ENCODE measurements at regions not wholly inside any gene's neighbourhood (a gene's known extent, or its start where the extent isn't known, plus 50 kb on each side); places are given as distances from the start of the nearest gene placed in this dataset.
"Not testable (repeated sequence)": the region's sequence is repeated elsewhere in the genome, so short reads cannot be mapped to it uniquely, and the experiment has no call there.

- Mint-ChIP-seq H3K36me3 (no peaks in the 10 kb centered on the region), H3K27ac (no peak overlapping the region), H3K4me3 (no peak overlapping the region), H3K4me1 (ENCODE audit: unreplicated experiment) (no peaks in the 10 kb centered on the region), H3K9me3 (peaks cover 6% of the 10 kb centered on the region), H3K27me3 (no peaks in the 10 kb centered on the region)
- DNase-seq (ENCODE audit: extremely low spot score, unreplicated experiment): no peak
- TF ChIP-seq CTCF (conservative IDR thresholded peaks at IDR 0.05): no peak
These were observed 234.5 kb downstream of the PLA2G4A start for GRCh38 chr1:187063271-187063670.

GRCh38 chr1:187067160-187067559 is 238.4 kb downstream of the PLA2G4A start:
- Mint-ChIP-seq H3K27me3 (no peaks in the 10 kb centered on the region), H3K27ac (no peak overlapping the region)

GRCh38 chr1:187070076-187070475 is 241.3 kb downstream of the PLA2G4A start:
- no peak for TF ChIP-seq CTCF (conservative IDR thresholded peaks at IDR 0.05)
- Mint-ChIP-seq H3K9me3 (no peaks in the 10 kb centered on the region), H3K4me1 (ENCODE audit: unreplicated experiment) (no peaks in the 10 kb centered on the region), H3K36me3 (no peaks in the 10 kb centered on the region), H3K27me3 (no peaks in the 10 kb centered on the region), H3K27ac (no peak overlapping the region), H3K4me3 (no peak overlapping the region)
- no peak for DNase-seq (ENCODE audit: extremely low spot score, unreplicated experiment)

More at GRCh38 chr1:187067160-187067559, 238.4 kb downstream of the PLA2G4A start:
- no peak for TF ChIP-seq CTCF (conservative IDR thresholded peaks at IDR 0.05)
- Mint-ChIP-seq H3K4me3 (no peak overlapping the region), H3K9me3 (peaks cover 6% of the 10 kb centered on the region), H3K36me3 (no peaks in the 10 kb centered on the region), H3K4me1 (ENCODE audit: unreplicated experiment) (no peaks in the 10 kb centered on the region)
- no peak for DNase-seq (ENCODE audit: extremely low spot score, unreplicated experiment)

DNA sequence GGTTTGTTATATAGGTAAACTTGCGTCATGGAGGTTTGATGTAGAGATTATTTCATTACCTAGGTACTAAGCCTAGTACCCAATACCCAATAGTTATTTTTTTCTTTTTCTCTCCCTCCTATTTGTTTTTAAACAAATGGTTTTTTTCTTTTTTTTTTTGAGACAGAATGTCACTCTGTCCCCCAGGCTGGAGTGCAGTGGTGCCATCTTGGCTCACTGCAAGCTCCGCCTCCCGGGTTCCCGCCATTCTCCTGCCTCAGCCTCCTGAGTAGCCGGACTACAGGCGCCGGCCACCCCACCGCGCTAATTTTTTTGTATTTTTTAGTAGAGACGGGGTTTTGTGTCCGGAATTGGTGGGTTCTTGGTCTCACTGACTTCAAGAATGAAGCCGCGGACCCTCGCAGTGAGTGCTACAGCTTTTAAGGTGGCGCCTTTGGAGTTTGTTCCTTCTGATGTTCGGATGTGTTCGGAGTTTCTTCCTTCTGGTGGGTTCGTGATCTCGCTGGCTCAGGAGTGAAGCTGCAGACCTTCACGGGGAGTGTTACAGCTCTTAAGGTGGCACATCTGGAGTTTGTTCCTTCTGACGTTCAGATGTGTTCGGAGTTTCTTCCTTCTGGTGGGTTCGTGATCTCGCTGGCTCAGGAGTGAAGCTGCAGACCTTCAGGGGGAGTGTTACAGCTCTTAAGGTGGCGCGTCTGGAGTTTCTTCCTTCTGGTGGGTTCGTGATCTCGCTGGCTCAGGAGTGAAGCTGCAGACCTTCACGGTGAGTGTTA is 243.7 kb downstream of the PLA2G4A start:
- not testable (repeated sequence) for DNase-seq (ENCODE audit: extremely low spot score, unreplicated experiment); H3K4me3 Mint-ChIP-seq; H3K27me3 Mint-ChIP-seq; H3K36me3 Mint-ChIP-seq; H3K9me3 Mint-ChIP-seq; H3K4me1 Mint-ChIP-seq (ENCODE audit: unreplicated experiment); H3K27ac Mint-ChIP-seq

- H3K4me1 Mint-ChIP-seq (ENCODE audit: unreplicated experiment); H3K9me3 Mint-ChIP-seq; H3K27me3 Mint-ChIP-seq; DNase-seq (ENCODE audit: extremely low spot score, unreplicated experiment); H3K4me3 Mint-ChIP-seq; H3K36me3 Mint-ChIP-seq; H3K27ac Mint-ChIP-seq: not testable (repeated sequence)
These were observed 244.3 kb downstream of the PLA2G4A start for GRCh38 chr1:187073035-187073560.

DNA sequence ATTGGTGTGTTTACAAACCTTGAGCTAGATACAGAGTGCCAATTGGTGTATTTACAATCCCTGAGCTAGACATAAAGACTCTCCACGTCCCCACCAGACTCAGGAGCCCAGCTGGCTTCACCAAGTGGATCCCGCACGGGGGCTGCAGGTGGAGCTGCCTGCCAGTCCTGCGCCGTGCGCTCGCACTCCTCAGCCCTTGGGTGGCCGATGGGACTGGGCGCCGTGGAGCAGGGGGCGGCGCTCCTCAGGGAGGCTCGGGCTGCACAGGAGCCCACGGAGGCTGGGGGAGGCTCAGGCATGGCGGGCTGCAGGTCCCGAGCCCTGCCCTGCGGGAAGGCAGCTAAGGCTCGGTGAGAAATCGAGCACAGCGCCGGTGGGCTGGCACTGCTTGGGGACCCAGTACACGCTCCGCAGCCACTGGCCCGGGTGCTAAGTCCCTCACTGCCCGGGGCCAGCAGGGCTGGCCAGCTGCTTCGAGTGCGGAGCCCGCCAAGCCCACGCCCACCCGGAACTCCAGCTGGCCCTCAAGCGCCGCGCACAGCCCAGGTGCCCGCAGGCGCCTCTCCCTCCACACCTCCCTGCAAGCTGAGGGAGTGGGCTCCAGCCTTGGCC is 245.0 kb downstream of the PLA2G4A start:
- not testable (repeated sequence) for H3K4me3 Mint-ChIP-seq; H3K9me3 Mint-ChIP-seq; H3K4me1 Mint-ChIP-seq (ENCODE audit: unreplicated experiment); H3K27ac Mint-ChIP-seq; DNase-seq (ENCODE audit: extremely low spot score, unreplicated experiment); H3K27me3 Mint-ChIP-seq; H3K36me3 Mint-ChIP-seq

GRCh38 chr1:187074445-187075048 is 245.8 kb downstream of the PLA2G4A start:
- Mint-ChIP-seq H3K4me3 (no peak overlapping the region), H3K4me1 (ENCODE audit: unreplicated experiment) (no peaks in the 10 kb centered on the region), H3K9me3 (no peaks in the 10 kb centered on the region), H3K36me3 (no peaks in the 10 kb centered on the region), H3K27me3 (no peaks in the 10 kb centered on the region), H3K27ac (no peak overlapping the region)
- no peak for TF ChIP-seq CTCF (conservative IDR thresholded peaks at IDR 0.05)
- no peak for DNase-seq (ENCODE audit: extremely low spot score, unreplicated experiment)

Data from type B pancreatic cell (in vitro differentiated cells).